ENCODE measurements at regions not wholly inside any gene's neighbourhood (a gene's known extent, or its start where the extent isn't known, plus 50 kb on each side); places are given as distances from the start of the nearest gene placed in this dataset.

DNA sequence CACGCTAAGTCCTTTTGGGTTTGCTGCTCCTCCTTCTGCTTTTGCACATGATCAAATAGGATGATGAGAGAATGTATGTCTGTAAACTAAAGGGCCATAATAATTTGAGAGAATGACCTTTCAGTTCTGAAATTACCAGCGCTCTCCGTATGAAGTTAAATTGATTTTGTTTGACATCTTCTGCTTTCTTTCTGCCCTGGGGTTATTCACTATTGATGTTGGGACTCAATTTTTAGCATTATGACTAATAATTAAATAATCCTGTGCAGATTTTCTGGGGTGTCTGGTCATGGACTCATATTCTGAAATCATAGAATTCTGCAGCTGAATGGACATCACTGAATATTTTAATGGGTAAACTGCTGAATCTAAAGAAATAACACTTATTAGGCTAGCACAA, 423.2 kb downstream of the POM121L12 start:
- TF ChIP-seq POLR2A (IDR thresholded peaks at IDR 0.05) (no peak), POLR2AphosphoS5 (IDR thresholded peaks at IDR 0.05) (no peak)
- TF ChIP-seq, protein P1, sequence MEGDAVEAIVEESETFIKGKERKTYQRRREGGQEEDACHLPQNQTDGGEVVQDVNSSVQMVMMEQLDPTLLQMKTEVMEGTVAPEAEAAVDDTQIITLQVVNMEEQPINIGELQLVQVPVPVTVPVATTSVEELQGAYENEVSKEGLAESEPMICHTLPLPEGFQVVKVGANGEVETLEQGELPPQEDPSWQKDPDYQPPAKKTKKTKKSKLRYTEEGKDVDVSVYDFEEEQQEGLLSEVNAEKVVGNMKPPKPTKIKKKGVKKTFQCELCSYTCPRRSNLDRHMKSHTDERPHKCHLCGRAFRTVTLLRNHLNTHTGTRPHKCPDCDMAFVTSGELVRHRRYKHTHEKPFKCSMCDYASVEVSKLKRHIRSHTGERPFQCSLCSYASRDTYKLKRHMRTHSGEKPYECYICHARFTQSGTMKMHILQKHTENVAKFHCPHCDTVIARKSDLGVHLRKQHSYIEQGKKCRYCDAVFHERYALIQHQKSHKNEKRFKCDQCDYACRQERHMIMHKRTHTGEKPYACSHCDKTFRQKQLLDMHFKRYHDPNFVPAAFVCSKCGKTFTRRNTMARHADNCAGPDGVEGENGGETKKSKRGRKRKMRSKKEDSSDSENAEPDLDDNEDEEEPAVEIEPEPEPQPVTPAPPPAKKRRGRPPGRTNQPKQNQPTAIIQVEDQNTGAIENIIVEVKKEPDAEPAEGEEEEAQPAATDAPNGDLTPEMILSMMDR (IDR thresholded peaks at IDR 0.05): no peak

All from stomach (tissue), 4 donors.